Stimulated activated CD4-positive, alpha-beta T cell treated with anti-CD3 and anti-CD28 coated beads, Interleukin-12 subunit alpha, Interleukin-12 subunit beta, amount 100 ng/mL, for 24 hours (primary cell): ENCODE measurements at regions not wholly inside any gene's neighbourhood (a gene's known extent, or its start where the extent isn't known, plus 50 kb on each side); places are given as distances from the start of the nearest gene placed in this dataset.

ENCODE experiments used
- DNase-seq, 2 experiments: peaks; one replicate each; pipeline ENCODE4 v3.0.0-alpha.2; 2020; ENCODE audit warnings: low read depth in 2 of 2

- DNase-seq = no peak
Measured at GRCh38 chr4:22875587-22876257, 183.0 kb downstream of the GBA3 start.

GRCh38 chr4:22874334-22874912 is 181.7 kb downstream of the GBA3 start:
- no peak for DNase-seq

GRCh38 chr4:22873899-22874298 is 181.2 kb downstream of the GBA3 start:
- no peak for DNase-seq

GRCh38 chr4:22870847-22871449 is 178.2 kb downstream of the GBA3 start:
- DNase-seq = no peak

- DNase-seq = no peak
Measured at GRCh38 chr4:22869235-22869634, 176.5 kb downstream of the GBA3 start.
